GM21528 (cell line): ENCODE measurements at regions not wholly inside any gene's neighbourhood (a gene's known extent, or its start where the extent isn't known, plus 50 kb on each side); places are given as distances from the start of the nearest gene placed in this dataset.
"Not testable (repeated sequence)": the region's sequence is repeated elsewhere in the genome, so short reads cannot be mapped to it uniquely, and the experiment has no call there.

Source experiments
- ATAC-seq: cut with Tn5 transposase; IDR thresholded peaks from one replicate; pipeline ENCODE4 v1.9.1; 2021; ENCODE audit warnings: mild to moderate bottlenecking, moderate library complexity; ENCODE audit not compliant: unreplicated experiment, low FRiP score

GRCh38 chr7:81488210-81488609 is 281.6 kb downstream of the HGF start:
- ATAC-seq = no peak

DNA sequence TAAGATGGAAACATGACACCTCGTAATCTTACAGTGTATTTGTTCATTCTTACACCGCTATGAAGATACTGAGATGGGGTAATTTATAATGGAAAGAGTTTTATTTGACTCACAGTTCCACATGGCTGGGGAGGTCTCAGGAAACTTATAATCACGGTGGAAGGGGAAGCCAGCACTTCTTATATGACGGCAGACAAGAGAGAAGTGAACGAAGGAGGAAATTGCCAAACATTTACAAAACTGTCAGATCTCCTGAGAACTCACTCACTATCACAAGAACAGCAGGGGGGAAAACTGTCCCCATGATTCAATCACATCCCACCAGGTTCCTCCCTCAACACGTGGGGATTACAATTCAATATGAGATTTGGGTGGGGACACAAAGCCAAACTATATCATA is 282.3 kb downstream of the HGF start:
- no peak for ATAC-seq

- no peak for ATAC-seq
These were observed 285.6 kb downstream of the HGF start for GRCh38 chr7:81484261-81484660.

- peak; percentile 57 for ATAC-seq
These were observed 287.2 kb downstream of the HGF start for GRCh38 chr7:81482600-81483186.

- ATAC-seq = no peak
These were observed 291.2 kb downstream of the HGF start for GRCh38 chr7:81478664-81479063.

- ATAC-seq = not testable (repeated sequence)
These were observed 291.6 kb downstream of the HGF start for GRCh38 chr7:81478201-81478600.

GRCh38 chr7:81473236-81473635 is 296.6 kb downstream of the HGF start:
- no peak for ATAC-seq

- no peak for ATAC-seq
These were observed 299.0 kb downstream of the HGF start for GRCh38 chr7:81470724-81471379.

DNA sequence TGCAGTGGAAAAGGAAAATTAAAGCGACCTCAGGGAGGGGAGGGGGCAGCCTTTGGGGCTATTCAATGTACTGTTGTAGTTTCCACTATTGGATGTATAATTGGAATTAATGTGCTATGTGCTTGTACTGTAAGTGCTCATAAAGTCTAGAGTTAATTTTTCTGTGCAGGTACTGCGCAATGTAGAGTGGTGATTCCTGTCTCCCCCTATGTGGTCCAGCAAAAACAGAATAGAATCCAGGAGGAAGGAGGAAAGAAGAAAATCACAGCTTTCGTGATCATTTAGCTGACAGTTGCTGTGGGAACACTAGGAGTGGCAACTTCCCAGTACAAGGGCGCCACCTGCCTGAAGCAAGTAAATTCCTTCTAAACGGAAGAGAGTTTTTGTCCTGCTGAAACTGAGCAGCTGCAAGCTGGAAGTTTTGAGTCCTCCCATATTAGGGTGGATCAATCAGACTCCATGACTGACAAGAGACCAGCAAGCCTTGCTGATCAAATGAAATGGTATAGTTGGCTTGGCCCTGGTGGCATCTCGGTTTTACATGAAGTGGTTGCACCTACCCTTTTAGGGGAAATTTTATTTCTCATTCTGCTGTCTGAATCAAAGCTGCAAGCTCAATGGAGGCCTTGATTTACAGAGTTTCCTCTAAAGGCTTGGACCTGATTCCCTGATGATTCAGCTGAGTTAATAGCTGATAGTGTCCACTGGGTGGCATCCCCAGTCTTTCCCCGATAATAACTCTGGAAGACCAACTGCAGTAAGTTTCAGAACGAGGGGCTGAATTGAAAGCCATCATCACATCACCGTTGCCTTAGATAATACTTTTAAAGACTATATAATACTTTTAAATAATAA is 299.8 kb downstream of the HGF start:
- ATAC-seq = no peak

DNA sequence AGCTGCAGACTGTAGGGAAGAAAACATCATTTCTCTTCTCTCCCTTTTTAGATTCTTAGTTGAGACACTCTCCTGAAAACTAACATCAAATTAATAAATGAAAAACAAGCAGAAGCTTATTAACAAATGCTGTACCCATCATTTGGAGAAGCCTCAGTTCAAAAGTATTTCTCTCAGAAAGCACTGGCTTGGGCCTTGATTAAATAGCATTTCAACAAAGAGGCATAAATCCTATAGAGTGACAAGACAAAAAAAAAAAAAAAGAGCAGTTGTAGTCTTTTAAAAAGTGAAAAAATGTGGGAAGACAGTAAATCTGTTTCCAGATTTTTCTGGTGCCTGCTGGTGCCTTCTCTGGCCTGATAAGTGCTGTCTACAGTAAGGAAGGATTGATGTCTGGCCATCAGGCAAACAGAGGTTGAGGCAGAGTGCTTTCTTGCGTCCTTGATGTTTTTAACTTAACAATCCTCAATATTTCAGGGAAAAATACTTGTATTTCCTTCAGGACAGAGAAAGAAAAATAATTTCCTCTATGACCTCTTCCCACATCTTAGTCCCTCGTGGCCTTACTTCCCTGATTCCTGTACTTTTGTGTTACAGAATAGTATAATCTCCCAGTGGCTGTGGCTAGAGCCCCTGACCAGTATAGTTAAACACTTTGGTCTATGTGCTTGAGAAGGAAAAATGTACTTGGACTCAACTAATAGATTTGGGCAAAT is 300.5 kb downstream of the HGF start:
- no peak for ATAC-seq

- ATAC-seq = no peak
These were observed 301.3 kb downstream of the HGF start for GRCh38 chr7:81468526-81468925.

- ATAC-seq = no peak
These were observed 301.9 kb downstream of the HGF start for GRCh38 chr7:81467964-81468363.

- no peak for ATAC-seq
These were observed 307.2 kb downstream of the HGF start for GRCh38 chr7:81462672-81463071.

DNA sequence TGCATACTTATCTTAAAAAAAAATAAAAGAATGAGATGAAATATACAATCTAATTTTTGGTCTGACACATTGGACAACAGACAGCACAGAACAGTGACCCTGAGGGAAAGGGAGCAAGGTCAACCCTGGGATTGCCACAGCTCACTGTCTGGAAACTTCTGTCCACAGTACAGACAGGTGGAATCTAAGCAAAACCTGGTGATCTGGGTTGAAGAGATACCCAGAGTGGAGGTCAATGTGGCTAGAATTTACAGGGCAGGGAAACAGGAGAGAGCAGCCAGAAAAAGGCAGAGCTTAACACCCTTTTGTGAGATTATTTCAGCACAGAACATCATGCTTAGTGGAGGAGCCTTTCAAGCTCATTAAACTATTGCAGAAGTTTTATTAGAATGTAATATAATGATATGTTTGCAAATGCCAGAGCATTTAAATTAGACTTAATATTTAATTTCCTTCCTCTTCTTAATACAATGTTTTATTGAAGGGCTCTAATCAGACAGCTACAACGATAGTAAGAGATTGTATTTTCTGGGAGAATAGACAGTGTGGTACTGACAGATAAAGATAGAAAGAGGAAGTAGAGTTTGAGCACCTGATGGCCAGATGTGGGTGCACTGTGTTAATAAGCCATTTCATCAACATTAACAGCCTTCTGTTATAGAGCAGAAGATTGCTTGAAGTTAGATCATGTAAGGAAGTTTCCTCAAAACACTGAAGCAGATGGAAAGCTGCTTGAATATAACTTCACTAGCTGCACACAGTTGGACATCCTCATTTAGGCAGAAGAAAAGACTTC is 309.4 kb downstream of the HGF start:
- no peak for ATAC-seq

GRCh38 chr7:81459485-81459884 is 310.4 kb downstream of the HGF start:
- no peak for ATAC-seq

DNA sequence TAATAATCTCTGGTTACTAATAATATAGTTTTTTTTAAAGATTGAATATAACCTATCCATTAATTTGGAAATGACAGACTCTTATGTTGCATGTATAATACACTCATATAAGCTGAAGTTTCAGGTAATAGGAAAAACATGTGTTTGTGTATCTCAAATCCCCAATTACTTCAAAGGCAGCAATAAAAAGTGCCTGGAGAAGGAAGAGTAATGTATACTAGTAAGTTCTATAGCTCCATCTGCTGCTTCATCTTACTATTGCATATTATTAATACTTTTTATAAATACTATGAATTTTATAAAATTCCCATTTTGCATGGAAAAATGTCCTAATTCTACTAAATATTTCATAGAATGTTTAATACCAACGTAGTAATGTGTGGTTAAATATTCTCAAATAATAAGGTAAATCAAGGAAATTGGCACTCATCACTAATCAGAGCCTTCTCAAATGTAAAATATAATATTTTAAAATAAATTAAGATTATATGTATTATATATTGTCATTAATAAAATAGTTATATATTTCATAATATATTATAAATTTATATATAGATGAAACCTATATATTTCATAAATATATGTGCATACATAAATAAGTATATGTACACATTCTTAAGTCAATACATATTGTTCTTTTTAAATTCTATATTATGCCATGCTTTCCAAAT is 311.9 kb downstream of the HGF start:
- no peak for ATAC-seq

DNA sequence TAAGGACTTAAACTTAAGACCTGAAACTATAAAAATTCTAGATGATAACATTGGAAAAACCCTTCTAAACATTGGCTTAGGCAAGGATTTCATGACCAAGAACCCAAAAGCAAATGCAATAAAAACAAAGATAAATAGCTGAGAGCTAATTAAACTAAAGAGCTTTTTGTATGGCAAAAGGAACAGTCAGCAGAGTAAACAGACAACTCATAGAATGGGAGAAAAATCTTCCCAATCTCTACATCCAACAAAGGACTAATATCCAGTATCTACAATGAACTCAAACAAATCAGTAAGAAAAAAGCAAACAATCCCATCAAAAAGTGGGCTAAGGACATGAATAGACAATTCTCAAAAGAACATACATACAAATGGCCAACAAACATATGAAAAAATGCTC is 316.1 kb downstream of the HGF start:
- not testable (repeated sequence) for ATAC-seq

DNA sequence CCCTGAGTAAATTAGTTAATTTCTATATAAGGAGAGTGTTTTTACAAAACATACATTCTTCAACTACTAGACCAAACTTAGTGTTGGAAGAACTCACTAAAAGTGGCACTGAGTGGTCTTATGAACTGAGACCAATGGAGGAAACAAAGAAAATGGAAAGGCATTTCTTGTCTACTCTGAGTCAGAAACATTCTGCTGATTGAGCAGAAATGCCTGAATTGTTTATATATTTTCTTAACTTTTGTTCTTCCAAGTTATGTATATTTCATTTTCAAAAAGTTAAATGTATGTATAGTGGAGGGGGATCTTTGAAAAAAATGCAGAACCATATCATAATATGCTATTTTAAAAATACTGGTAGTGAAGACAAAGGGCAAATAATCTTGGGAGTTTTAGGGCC is 320.7 kb downstream of the HGF start:
- no peak for ATAC-seq

GRCh38 chr7:81447351-81447952 is 322.4 kb downstream of the HGF start:
- no peak for ATAC-seq
